A172 (cell line): ENCODE measurements at regions not wholly inside any gene's neighbourhood (a gene's known extent, or its start where the extent isn't known, plus 50 kb on each side); places are given as distances from the start of the nearest gene placed in this dataset.

Experiments used
- DNase-seq: peaks from one replicate; pipeline ENCODE4 v3.0.0-alpha.2; 2015; ENCODE audit warnings: low spot score

DNA sequence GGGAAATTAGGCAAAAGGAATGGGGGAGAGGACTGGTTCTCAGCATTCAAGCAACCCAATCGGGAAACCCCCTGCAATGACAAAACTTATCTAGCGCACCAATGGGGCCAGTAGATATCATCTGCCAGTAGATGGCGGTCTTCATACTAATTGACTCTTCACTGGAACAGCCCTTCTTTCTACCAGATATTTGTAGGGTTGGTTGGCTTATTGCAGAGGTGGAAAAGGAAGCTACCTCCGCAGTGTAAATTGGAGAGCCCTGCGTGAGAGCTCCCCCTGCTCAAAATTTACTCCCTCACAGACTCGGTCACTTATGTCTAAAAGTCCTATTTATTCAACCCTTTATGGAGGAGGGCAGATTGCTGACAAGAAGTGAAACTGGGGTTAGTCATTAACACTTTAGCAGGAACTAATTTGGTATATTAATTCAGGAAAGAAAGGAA lies 166.1 kb upstream of the CCND2 start:
- peak; percentile 23 for DNase-seq

DNA sequence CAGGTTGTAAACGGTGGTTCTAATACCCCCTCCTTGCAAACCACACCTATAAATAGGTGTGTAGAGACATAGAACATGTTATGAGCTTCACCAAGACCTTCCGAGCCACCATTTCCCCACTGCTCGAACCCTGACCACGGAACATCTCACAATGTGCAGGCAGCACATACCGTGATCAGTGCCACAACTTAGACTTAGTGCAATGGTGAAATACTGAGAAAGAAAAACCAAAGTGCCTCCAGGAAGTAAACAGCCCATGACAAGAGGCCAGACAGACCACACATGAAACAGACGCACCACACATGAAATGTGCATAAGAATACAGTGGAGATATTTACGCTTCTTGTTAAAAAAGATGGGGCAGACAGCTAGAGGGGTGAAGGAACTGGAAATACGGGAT lies 166.9 kb upstream of the CCND2 start:
- DNase-seq = no peak

DNA sequence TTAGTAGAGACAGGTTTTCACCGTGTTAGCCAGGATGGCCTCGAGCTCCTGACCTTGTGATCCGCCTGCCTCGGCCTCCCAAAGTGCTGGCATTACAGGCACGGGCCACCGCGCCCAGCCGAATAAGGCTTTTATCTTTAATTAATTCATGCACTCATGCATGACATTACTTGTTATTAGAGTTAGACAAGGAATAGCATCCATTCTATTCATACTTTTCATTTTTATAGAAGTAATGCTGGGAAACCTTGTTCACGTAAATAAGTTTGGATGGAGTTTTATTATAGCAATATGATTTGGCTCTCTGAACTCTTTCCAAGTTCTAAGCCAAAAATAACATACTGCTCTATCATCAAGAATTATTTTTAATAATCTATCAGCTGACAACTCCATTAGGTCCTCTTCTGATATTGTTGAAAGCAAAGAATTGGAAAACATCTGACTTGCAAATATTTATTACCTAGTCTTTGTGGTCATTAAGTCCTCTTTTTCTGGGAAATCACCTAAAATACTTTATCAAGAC lies 168.8 kb upstream of the CCND2 start:
- no peak for DNase-seq

DNA sequence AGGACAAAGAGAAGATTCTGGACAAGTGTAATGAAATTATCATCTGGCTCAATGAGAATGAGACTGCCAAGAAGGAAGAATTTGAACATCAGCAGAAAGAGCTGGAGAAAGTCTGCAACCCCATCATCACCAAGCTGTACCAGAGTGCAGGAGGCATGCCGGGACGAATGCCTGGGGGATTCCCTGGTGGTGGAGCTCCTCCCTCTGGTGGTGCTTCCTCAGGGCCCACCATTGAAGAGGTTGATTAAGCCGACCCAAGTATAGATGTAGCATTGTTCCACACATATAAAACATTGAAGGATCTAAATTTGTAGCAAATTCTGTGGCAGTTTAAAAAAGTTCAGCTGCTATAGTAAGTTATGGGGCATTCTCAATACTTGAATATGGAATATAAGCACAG lies 174.3 kb upstream of the CCND2 start:
- DNase-seq = no peak

DNA sequence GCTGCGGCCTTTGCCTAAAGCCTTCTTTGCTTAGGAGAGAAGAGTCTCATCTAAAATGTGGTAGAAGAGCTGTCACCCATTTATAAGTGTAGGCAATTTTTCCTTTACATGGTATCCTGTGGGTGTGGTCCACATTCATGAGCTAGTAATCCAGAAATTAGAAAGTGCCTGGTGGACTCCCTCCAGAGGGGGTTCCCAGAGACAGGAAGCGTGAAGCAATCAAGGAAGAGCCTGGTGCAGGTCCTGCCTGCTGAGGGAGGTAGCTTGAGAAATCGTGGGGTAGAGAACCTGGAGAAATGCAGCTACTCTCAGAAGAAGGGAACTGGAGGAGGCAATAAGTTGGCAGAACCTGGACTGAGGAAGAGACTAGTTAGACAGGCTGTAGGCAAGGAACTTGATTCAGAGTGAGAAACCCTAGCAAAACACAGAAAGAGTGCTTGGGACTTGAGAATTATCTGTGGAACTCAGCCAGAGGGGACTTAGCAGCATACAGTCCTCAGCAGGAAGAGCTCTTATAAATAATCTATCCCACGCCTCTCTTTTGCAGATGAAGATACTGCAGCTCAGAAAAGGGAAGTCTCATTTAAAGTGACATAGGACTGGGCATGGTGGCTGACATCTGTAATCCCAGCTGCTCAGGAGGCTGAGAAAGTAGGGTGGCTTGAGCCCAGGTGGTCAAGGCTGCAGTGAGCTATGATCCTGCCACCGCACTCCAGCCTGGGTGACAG lies 182.4 kb upstream of the CCND2 start:
- no peak for DNase-seq

DNA sequence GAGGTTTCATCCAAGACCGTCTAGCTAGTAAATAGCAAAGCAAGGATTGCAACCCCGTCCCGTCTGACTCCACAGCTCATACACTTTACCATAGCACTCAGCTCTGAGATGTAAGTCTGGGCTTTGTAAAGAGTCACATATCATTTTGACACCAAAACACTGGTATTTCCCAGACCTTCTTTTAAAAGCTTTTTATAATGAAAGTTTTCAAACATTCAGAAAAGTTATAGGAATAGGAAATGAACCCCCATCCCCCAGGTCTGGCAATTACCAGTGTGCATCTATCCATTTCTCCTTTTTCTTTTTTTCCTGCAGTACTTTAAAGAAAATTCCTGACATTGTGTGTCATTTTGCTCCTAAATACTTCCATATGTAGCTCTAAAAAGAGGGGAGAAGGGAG lies 183.6 kb upstream of the CCND2 start:
- no peak for DNase-seq

DNA sequence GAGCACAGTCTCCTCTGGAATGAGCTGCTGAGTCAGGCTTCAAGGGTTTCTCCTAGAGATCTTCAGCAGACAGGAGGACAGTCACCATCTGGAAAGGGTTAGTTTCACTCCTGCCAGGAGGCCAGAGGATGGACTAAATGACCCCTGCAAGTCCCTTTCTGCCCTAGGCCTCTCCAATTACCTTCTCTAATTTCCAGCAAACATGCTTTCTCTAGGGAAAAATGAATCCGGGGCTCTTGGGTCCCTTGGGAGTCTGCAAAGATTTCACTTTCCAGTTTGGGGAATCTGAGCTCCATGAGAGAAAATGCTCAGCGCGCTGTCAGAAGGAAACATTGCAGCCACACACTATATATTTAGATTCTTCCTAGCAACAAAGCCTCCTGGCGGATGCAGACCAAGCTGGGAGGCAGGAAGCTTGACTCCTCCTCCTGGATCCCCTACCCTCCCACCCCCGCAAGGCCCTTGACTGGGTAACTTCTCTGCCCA lies 184.4 kb upstream of the CCND2 start:
- DNase-seq = no peak

DNA sequence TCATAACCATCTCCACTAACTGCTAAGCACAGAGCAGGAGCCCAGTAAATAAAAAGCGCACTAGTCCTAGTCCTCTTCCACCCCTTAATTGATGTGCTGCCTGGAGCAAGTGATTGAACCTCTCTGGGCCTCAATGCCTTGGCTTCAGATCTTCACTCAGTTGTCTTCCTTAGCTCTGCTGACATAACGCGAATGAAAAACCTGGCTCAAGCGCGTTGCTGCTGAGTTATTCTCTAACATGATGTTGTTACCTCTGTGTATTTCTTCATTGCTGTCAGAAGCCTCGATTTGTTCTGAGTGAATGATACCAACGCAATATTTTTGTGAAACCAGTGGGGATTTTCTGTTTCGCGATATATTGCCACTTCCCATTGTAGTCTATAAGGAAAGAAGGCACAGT lies 185.1 kb upstream of the CCND2 start:
- no peak for DNase-seq

DNA sequence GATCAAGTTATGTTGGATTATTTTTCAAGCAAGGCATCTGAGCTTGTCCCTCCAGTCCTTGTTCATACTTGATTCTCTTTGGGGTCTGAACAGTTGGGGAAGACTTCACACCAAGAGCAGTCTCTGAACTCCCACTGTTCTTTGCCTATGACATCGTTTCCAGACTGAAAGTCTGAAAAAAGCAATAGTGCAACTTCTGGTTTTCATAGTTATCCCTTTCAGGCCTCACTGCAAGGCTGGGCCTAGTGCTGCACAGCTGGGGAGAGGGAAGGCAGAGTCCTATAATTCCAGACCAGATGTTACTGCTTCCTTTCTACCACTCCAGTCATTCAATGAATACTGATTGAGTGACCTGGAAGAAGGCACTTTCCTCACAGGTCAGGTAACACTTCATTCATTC lies 187.1 kb upstream of the CCND2 start:
- DNase-seq = no peak

DNA sequence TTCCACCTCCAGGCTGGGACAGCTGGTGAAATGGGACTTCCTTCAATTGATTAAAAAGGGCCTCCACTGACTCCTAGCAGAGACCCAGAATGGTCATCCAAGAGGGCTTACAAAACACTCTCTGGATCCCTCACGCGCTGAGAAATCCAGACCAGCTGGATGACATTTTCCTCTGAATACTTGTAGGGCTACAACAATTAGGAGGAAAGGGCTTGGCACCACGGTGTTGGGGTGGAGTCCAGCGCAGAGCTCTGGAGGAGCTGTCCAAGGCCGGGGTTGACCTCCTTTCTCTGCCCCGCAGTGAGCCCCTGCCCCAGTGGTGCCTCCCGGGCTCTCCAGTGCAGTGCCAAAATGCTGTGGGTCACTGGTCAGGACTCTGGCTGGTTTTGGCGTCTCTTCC lies 189.0 kb upstream of the CCND2 start:
- DNase-seq = no peak

DNA sequence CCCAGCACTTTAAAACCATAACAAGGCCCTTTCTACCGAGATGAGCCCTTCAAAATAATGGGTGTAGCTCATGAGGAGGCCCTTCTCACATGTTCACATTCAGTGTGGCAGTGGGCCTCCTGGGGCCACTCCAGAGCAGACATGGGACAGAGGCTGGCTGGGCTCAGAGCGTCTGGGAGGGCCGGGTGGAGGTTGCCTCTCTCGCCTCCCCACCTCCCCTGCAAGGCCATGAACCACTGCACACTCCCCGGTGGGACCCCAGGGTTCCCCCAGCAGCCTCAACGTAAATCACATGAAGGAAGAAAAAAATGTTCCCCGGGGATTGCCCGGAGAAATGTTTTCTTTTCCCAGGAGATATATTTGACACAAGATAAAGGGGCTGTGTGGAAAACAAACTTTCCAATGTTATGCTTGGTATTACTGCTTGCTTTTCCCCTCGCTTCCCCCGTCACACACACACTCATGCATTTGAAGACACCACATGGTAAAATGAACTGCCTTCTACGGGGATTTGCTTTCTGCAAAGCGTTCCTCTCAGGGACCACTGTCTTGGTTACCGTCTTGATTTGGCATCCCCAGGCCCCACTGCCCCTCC lies 190.7 kb upstream of the CCND2 start:
- DNase-seq = no peak

DNA sequence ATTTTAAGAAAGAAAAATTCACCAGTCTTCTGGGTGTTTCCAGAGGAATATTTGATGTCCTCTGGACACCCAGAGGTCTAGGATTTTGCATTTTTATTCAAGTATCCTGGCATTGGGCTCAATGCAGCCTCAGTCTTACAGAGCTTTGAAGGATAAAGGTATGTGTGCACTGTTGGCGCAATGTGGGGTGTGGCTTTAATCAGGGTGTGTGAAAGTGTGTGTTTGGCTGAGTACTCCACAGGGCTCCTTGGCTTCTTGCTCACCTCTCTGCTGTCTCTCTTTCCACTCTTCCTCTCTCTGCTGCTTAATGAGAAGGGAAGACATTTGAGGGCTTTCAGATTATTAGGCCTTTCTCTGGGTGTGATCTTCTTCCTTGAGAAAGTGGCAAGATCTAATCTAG lies 193.3 kb upstream of the CCND2 start:
- DNase-seq = no peak

DNA sequence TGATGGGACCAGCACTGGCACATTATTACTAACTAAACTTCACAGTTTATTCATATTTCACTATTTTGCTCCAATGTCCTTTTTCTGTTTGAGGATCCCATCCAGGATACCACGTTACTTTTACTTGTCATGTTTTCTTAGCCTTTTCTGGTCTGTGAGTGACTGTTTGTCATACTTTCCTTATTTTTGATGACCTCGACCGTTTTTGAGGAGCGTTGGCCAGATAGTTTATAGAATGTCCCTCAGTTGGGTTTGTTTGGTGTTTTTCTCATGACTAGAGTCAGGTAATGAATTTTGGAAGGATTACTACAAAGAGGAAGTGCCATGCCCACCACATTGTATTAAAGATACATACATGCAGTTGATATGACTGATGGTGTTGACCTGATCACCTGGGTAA lies 199.4 kb upstream of the CCND2 start:
- DNase-seq = no peak

DNA sequence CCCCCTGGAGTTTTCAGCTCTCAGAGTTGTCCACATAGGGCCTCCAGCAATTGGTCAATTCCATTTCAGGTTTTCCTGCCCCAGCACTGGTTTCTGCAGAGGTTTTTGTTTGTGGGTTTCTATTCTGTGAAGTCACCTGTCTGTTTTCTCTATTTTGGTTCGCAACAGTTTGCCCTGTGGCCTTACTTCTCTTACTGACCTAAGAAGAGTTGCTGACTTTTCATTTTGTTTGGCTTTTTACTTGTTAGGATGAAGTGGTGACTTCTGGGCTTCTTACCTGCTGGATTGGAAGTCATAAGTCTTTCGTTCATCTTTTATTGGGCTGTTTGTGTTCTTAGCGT lies 196.4 kb upstream of the PARP11 start:
- DNase-seq = no peak

DNA sequence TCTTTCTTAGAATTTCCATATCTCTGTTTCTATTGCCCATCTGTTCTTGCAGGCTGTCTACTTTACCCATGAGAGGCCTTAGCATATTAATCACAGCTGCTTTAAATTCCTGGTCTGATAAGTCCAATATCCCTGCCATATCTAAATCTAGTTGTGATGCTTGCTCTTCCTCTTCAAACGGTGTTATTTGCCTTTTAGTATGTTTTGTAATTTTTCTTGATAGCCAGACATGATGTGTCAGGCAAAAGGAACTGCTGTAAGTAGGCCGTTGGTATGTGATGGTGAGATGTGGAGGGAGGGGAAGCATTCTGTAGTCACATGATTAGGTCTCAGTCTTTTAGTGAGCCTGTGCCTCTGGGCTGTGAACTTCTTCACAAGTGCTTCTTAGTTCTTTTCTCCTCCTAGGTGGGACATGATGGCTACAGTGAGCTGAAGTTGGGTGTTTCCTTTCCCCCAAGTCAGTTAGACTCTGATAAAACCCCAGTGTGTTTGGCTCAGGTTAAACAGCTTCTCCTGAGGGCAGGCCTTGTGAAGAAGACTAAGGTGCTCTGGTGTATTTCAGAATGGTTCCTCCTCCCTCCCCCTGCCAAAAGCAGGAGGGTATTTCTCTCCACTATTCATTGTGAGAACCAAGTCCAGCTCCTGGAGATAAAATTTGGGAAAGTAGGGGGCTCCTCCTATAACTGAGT lies 195.9 kb upstream of the PARP11 start:
- DNase-seq = no peak

DNA sequence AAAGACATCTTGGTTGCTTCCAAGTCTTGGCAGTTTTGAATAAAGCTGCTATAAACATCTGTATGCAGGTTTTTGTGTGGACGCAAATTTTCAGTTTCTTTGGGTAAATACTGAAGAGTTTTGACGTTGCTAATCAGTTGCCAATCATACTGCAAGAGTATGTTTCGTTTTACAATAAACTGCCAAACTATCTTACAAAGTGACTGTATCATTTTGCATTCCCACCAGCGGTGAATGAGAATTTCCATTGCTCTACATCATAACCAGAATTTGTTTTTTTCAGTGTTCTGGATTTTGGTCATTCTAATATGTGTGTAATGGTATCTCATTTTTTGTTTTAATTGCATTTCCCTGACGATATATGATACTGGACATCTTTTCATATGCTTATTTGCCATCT lies 190.8 kb upstream of the PARP11 start:
- DNase-seq = no peak

DNA sequence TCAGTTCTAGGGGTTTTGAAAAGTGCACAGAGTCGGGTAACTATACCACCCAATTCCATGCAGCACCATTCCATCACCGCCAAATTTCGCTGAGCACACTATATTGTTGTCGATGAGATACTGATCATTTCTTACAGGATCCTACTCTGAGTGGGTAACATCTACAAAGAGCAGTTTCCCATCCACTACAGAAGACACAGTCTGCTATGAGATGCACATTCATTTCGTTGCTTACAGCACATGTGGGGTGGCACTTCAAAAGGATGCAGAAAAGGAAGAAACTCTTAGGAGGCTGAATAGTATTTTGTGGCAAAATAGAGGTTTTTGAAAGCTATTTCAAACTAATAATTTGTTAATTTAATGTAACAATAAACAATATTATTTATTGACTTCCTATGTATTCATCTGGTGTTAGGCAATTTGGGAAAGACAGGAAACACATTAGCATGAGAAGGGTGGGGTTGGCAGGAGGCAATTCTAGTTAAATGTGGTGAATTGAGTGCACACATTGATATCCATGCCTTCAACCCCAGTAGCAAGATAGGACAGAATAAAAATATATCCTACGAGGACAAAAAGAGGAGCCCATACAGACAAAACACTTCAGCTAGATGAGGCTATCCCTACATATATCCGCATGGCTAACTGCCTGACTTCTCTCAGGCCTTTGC lies 186.8 kb upstream of the PARP11 start:
- no peak for DNase-seq

DNA sequence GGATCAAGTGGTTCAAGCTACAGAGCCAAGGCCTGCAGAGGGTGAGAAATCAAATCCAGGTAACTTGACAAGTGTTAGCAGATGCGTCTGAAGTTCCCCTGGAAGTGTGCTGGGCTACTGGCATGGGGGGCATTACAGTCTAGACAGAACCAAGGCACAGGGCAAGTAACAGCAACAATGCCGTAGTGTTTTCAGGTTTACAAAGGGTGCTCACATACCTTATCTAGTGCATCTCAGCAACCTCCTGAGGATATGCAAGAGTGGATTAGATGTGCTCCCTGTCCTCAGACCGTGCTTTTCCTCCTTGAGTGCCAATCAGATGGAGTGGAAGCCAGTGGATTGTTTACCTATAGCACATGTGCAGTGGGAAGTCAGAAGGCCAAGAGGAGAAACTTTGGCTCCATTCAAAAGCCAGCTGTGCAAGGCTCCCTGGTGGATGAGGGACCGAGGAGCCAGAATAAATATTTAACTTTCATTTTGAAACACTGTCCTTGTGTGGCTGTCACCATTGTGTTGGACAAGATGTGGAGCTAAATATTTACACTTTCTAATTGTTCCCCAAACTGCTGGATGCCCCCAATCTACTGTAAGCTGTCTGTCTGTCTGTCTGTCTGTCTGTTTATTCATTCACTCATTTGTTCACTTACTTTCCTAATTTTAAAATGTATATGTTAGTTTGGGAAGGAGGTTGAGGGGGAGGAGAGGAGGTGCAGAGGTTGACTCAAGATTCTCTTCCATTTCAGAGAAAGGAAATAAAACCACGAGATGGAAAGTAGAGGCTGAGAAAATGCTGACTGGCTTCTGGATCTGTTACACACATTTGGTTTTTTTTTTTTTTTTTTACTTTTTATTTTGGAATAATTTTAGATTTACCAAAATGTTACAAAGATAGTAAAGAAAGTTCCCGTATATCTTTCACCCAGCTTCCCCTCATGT lies 184.0 kb upstream of the PARP11 start:
- no peak for DNase-seq

DNA sequence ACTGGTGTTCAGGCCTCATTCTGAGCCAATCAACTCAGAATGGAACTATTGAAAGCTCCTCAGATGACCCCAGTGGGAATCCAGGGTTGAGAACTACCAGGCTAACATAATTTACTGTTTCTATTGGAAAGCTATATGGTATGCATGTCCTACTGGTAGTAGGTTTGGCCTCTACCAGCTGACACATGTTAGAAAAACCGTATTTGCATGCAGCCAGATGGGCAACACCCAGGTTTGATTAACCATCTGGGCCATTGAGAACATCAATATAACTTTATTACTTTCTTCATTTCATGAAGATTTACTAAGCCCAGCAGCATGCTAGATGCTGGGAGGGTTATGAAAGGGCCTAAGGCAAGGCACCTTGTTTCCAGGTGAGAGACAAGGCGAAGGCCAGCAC lies 181.4 kb upstream of the PARP11 start:
- no peak for DNase-seq

DNA sequence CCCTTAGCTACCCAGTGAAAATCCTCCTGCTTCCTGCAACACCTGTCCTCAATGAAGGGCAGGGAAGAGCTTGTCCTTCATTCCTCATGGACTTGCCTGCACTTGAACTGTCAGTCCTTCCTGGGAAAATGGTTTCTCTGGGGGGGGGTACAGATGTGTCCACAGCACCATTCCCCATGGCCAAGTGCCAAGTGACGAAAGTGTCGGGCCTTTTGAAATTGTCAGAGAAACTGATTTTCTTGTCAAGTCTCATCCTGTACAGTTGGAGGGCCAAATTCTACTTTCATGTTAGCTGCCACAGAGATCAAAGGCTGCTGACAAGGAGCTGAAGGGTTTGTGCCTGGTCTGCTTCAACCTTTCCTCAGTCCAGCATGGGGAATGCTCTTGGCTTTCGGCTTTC lies 179.5 kb upstream of the PARP11 start:
- no peak for DNase-seq

DNA sequence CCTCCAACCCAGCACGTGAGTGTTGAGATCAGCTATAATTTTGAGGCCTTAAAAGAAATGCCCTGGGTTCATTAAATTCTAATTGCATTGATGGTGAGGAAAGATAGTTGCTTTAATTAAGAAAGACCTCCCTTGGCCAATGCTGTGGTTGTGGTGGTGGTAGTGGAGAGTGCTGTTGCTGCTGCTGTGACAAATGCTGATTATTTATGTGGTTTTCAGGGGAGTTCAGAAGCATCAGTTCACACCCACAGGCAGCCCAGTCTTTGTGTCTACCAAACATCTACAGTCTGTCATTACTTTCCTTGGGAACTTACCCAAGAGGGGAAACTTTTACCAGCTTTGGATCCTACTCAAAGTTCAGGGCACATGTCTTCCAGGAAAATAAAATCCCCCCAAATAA lies 178.4 kb upstream of the PARP11 start:
- DNase-seq = no peak
